ENCODE measurements at regions not wholly inside any gene's neighbourhood (a gene's known extent, or its start where the extent isn't known, plus 50 kb on each side); places are given as distances from the start of the nearest gene placed in this dataset.

DNA sequence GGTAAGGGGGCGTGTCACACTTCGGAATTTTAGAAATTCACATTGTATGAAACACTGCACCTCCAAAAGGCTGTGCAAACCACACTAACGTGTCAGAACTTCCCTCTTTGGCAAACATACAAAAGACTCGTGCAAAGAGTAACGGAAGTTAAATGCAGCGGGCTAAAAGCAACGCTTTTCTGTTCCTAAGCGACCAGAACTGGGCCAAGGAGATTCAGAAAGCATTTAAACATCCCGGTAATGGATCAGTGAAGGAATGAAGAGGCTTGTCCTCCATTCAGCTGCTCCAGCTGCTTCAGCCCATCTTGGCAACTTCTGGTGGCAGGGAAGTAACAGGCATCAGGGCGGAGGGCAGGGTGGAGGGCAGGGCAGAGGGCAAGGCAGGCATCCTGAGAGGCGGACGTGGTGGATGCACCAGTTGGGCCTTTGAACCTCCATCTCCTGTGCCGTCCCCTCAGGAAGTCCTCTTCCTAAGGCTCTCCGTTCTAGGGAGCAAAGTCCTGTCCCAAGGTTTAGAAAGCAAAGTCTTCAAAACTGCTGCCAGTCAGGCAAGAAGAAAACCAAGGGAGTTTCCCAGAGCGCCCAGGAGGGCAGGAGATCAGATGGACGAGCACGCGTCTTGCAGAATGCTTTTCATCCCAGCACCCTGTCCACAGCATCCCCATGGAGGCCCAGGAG, 230.7 kb downstream of the ZNF516 start:
- no peak for DNase-seq
- H2AFZ ChIP-seq (ENCODE audit: low read length), result no peak overlapping the region
- H4K20me1 ChIP-seq (ENCODE audit: insufficient read depth, low read length), result no peaks in the 10 kb centered on the region

GRCh38 chr18:76263046-76264005, 231.7 kb downstream of the ZNF516 start:
- no peak for DNase-seq
- Histone ChIP-seq H3K9me2 (replicated peaks; ENCODE audit: insufficient read depth, low read length) (no peaks in the 10 kb centered on the region), H3F3A (ENCODE audit: insufficient read depth, low read length) (no peaks in the 10 kb centered on the region), H3K4me2 (ENCODE audit: low read depth, low read length) (no peak overlapping the region), H3K27me3 (replicated peaks; ENCODE audit: insufficient read depth, low read length) (no peaks in the 10 kb centered on the region), H2AFZ (ENCODE audit: low read length) (no peak overlapping the region), H3K4me1 (ENCODE audit: low read length) (peaks cover 7% of the 10 kb centered on the region; the same call in 1 of the 2 replicates), H3K9ac (ENCODE audit: low read length) (no peak overlapping the region), H3K27ac (ENCODE audit: low read length) (no peak overlapping the region), H3K9me3 (replicated peaks; ENCODE audit: insufficient read depth, low read length) (no peaks in the 10 kb centered on the region), H3K79me2 (ENCODE audit: low read length) (no peaks in the 10 kb centered on the region), H3K36me3 (replicated peaks; ENCODE audit: insufficient read depth, low read length) (no peaks in the 10 kb centered on the region), H3K4me3 (ENCODE audit: low read length) (no peak overlapping the region), H4K20me1 (ENCODE audit: insufficient read depth, low read length) (no peaks in the 10 kb centered on the region)
- no peak for TF ChIP-seq EZH2phosphoT487 (IDR thresholded peaks at IDR 0.05; ENCODE audit: low read length)
- TF ChIP-seq EZH2 (optimal IDR thresholded peaks at IDR 0.05; ENCODE audit: low read depth, low read length), result no peak
- TF ChIP-seq, protein P1, sequence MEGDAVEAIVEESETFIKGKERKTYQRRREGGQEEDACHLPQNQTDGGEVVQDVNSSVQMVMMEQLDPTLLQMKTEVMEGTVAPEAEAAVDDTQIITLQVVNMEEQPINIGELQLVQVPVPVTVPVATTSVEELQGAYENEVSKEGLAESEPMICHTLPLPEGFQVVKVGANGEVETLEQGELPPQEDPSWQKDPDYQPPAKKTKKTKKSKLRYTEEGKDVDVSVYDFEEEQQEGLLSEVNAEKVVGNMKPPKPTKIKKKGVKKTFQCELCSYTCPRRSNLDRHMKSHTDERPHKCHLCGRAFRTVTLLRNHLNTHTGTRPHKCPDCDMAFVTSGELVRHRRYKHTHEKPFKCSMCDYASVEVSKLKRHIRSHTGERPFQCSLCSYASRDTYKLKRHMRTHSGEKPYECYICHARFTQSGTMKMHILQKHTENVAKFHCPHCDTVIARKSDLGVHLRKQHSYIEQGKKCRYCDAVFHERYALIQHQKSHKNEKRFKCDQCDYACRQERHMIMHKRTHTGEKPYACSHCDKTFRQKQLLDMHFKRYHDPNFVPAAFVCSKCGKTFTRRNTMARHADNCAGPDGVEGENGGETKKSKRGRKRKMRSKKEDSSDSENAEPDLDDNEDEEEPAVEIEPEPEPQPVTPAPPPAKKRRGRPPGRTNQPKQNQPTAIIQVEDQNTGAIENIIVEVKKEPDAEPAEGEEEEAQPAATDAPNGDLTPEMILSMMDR (IDR thresholded peaks at IDR 0.05; ENCODE audit: low read length), result no peak

More for the DNA sequence above, 230.7 kb downstream of the ZNF516 start:
- Histone ChIP-seq H3K9ac (ENCODE audit: low read length) (no peak overlapping the region), H3K9me3 (replicated peaks; ENCODE audit: insufficient read depth, low read length) (no peaks in the 10 kb centered on the region), H3F3A (ENCODE audit: insufficient read depth, low read length) (no peaks in the 10 kb centered on the region), H3K4me2 (ENCODE audit: low read depth, low read length) (no peak overlapping the region), H3K27me3 (replicated peaks; ENCODE audit: insufficient read depth, low read length) (no peaks in the 10 kb centered on the region), H3K79me2 (ENCODE audit: low read length) (no peaks in the 10 kb centered on the region), H3K4me1 (ENCODE audit: low read length) (peaks cover 7% of the 10 kb centered on the region; the same call in 1 of the 2 replicates), H3K27ac (ENCODE audit: low read length) (no peak overlapping the region), H3K4me3 (ENCODE audit: low read length) (no peak overlapping the region), H3K36me3 (replicated peaks; ENCODE audit: insufficient read depth, low read length) (no peaks in the 10 kb centered on the region), H3K9me2 (replicated peaks; ENCODE audit: insufficient read depth, low read length) (no peaks in the 10 kb centered on the region)
- TF ChIP-seq, protein P1 (IDR thresholded peaks at IDR 0.05; ENCODE audit: low read length), result no peak
- TF ChIP-seq EZH2phosphoT487 (IDR thresholded peaks at IDR 0.05; ENCODE audit: low read length) (no peak), EZH2 (optimal IDR thresholded peaks at IDR 0.05; ENCODE audit: low read depth, low read length) (no peak)

DNA sequence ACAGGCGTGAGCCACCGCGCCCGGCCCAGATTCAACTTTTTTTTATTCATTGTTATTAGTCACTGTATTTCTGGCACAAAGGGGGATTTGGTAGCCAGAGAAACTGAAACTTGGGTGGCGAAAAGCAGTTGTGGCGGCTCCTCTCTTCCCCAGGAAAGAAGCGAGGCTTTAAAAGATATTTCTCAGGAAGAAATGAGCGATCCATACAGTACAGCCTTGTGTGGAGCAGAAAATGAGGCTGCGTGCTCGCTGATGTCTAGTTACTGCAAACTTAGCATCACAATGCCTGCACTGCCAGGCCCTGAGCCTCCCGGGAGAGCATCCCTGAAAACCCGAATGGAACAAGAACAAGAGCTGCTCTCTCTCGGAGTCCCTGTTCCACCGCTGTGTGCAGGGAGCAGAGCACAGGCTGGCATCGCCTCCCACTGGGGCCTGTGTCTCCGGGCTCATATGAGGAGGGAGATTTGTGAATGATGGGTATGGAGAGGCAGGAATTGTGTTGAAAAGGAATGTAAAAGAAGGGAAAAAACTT, 234.0 kb downstream of the ZNF516 start:
- H3K4me3 ChIP-seq (ENCODE audit: low read length), result no peak overlapping the region
- no peak for TF ChIP-seq EZH2phosphoT487 (IDR thresholded peaks at IDR 0.05; ENCODE audit: low read length)
- TF ChIP-seq, protein P1 (IDR thresholded peaks at IDR 0.05; ENCODE audit: low read length), result no peak
- no peak for TF ChIP-seq EZH2 (optimal IDR thresholded peaks at IDR 0.05; ENCODE audit: low read depth, low read length)
- DNase-seq, result no peak
- no peaks in the 10 kb centered on the region for H3K9me3 ChIP-seq (replicated peaks; ENCODE audit: insufficient read depth, low read length)
- H3K27ac ChIP-seq (ENCODE audit: low read length), result no peak overlapping the region
- H3K9ac ChIP-seq (ENCODE audit: low read length), result no peak overlapping the region
- no peaks in the 10 kb centered on the region for H3K79me2 ChIP-seq (ENCODE audit: low read length)
- H3K4me2 ChIP-seq (ENCODE audit: low read depth, low read length), result peak overlapping the region; percentile 32; the same call in 1 of the 2 replicates
- no peaks in the 10 kb centered on the region for H3K27me3 ChIP-seq (replicated peaks; ENCODE audit: insufficient read depth, low read length)
- peaks cover 7% of the 10 kb centered on the region; the same call in 1 of the 2 replicates for H3K4me1 ChIP-seq (ENCODE audit: low read length)
- no peaks in the 10 kb centered on the region for H3F3A ChIP-seq (ENCODE audit: insufficient read depth, low read length)
- no peaks in the 10 kb centered on the region for H3K36me3 ChIP-seq (replicated peaks; ENCODE audit: insufficient read depth, low read length)
- peak overlapping the region; percentile 56; the same call in 1 of the 2 replicates for H2AFZ ChIP-seq (ENCODE audit: low read length)
- no peaks in the 10 kb centered on the region for H4K20me1 ChIP-seq (ENCODE audit: insufficient read depth, low read length)
- no peaks in the 10 kb centered on the region for H3K9me2 ChIP-seq (replicated peaks; ENCODE audit: insufficient read depth, low read length)
